IMR-90 (cell line): ENCODE measurements at regions not wholly inside any gene's neighbourhood (a gene's known extent, or its start where the extent isn't known, plus 50 kb on each side); places are given as distances from the start of the nearest gene placed in this dataset.

Experiments
- BHLHE40 ChIP-seq: fragments of 150-350 bp; IDR thresholded peaks from 2 replicates; pipeline ENCODE4 v1.6.1; 2016; ENCODE audit warnings: mild to moderate bottlenecking, low read depth, low read length
- CHD1 ChIP-seq: IDR thresholded peaks from 2 replicates; pipeline ENCODE4 v1.6.1; 2012; ENCODE audit warnings: low read depth, low read length, improper control_type of control experiment
- CTCF ChIP-seq: conservative IDR thresholded peaks from 2 replicates; pipeline ENCODE4 v1.5.1; 2012; ENCODE audit warnings: mild to moderate bottlenecking, low read depth, low read length, improper control_type of control experiment
- ELK1 ChIP-seq: fragments of 150-350 bp; IDR thresholded peaks from 2 replicates; pipeline ENCODE4 v1.6.1; 2016; ENCODE audit warnings: low read depth, mild to moderate bottlenecking, low read length, moderate library complexity, borderline replicate concordance
- MAZ ChIP-seq: IDR thresholded peaks from 2 replicates; pipeline ENCODE4 v1.6.1; 2012; ENCODE audit warnings: low read depth, mild to moderate bottlenecking, low read length, improper control_type of control experiment, moderate library complexity, borderline replicate concordance
- NFE2L2 ChIP-seq: fragments of 150-350 bp; IDR thresholded peaks from 2 replicates; pipeline ENCODE4 v1.6.1; 2016; ENCODE audit warnings: low read depth, mild to moderate bottlenecking, low read length
- POLR2A ChIP-seq: IDR thresholded peaks from 2 replicates; pipeline ENCODE4 v1.6.1; 2012; ENCODE audit warnings: mild to moderate bottlenecking, low read depth, low read length
- RAD21 ChIP-seq: IDR thresholded peaks from 2 replicates; pipeline ENCODE4 v1.6.1; 2012; ENCODE audit warnings: low read length, improper control_type of control experiment
- RFX5 ChIP-seq: IDR thresholded peaks from 2 replicates; pipeline ENCODE4 v1.8.0; 2012; ENCODE audit warnings: low read depth, mild to moderate bottlenecking, low read length, moderate library complexity
- USF2 ChIP-seq: fragments of 150-350 bp; IDR thresholded peaks from 2 replicates; pipeline ENCODE4 v1.6.1; 2017; ENCODE audit warnings: mild to moderate bottlenecking, antibody characterized with exemption, low read length, low read depth

- TF ChIP-seq ELK1 (no peak), USF2 (no peak), CTCF (no peak), RAD21 (no peak), POLR2A (no peak), NFE2L2 (no peak), MAZ (no peak), RFX5 (no peak), BHLHE40 (no peak), CHD1 (no peak)
Measured at GRCh38 chr2:84129018-84129417, 330.1 kb downstream of the SUCLG1 start.
